H1 (cell line): ENCODE measurements at regions not wholly inside any gene's neighbourhood (a gene's known extent, or its start where the extent isn't known, plus 50 kb on each side); places are given as distances from the start of the nearest gene placed in this dataset.

Experiments used
- BCL11A ChIP-seq, 2 experiments: IDR thresholded peaks; one replicate each; pipeline ENCODE4 v1.6.1; 2011; ENCODE audit warnings: low read depth in 2 of 2, low read length in 2 of 2, mild to moderate bottlenecking in 2 of 2
- CBX5 ChIP-seq: fragments of 300-800, 300-1000 bp; sonication (generic); IDR thresholded peaks from 2 replicates; pipeline ENCODE4 v1.7.1; 2016; ENCODE audit warnings: antibody characterized with exemption, low read length, low read depth
- EP300 ChIP-seq, 2 experiments: IDR thresholded peaks; 1 replicate in 1 of 2; 2 replicates in 1 of 2; pipeline ENCODE4 v1.6.1; 2011 to 2012; ENCODE audit warnings: low read depth in 2 of 2, low read length in 2 of 2, mild to moderate bottlenecking in 2 of 2, borderline replicate concordance in 1 of 2, inconsistent platforms in 1 of 2, moderate library complexity in 1 of 2
- EZH2 ChIP-seq: fragments of 200-600 bp; sonication (generic); IDR thresholded peaks from 2 replicates; pipeline ENCODE4 v1.7.1; 2012; ENCODE audit warnings: low read depth, mild to moderate bottlenecking, moderate library complexity, low read length, inconsistent platforms; ENCODE audit not compliant: severe bottlenecking
- GTF2F1 ChIP-seq: IDR thresholded peaks from 2 replicates; pipeline ENCODE4 v1.6.1; 2012; ENCODE audit warnings: low read depth, low read length, improper control_type of control experiment, borderline replicate concordance
- JUND ChIP-seq: IDR thresholded peaks from 2 replicates; pipeline ENCODE4 v1.6.1; 2011; ENCODE audit warnings: mild to moderate bottlenecking, improper control_type of control experiment, low read length
- POLR2A ChIP-seq, 2 experiments: IDR thresholded peaks; 1 replicate in 1 of 2; 2 replicates in 1 of 2; pipeline ENCODE4 v1.6.1; 2011; ENCODE audit warnings: low read depth in 2 of 2, low read length in 2 of 2, mild to moderate bottlenecking in 2 of 2; ENCODE audit errors: control extremely low read depth in 1 of 2
- RFX5 ChIP-seq: IDR thresholded peaks from 2 replicates; pipeline ENCODE4 v1.6.1; 2011; ENCODE audit warnings: low read depth, low read length, improper control_type of control experiment, borderline replicate concordance
- RXRA ChIP-seq: IDR thresholded peaks from 2 replicates; pipeline ENCODE4 v1.6.1; 2011; ENCODE audit warnings: low read depth, mild to moderate bottlenecking, low read length, moderate library complexity; ENCODE audit not compliant: insufficient read depth
- SRF ChIP-seq: IDR thresholded peaks from 2 replicates; pipeline ENCODE4 v1.6.1; 2011; ENCODE audit warnings: mild to moderate bottlenecking, low read depth, low read length, moderate library complexity
- TAF1 ChIP-seq: IDR thresholded peaks from 2 replicates; pipeline ENCODE4 v1.6.1; 2011; ENCODE audit warnings: mild to moderate bottlenecking, low read depth, low read length
- TF ChIP-seq, protein P1 (sequence below), 3 experiments: IDR thresholded peaks; 1 replicate in 2 of 3; 2 replicates in 1 of 3; pipeline versions ENCODE4 v1.5.1 to v1.6.1; 2011; ENCODE audit warnings: low read length in 3 of 3, mild to moderate bottlenecking in 3 of 3, inconsistent platforms in 2 of 3, low read depth in 1 of 3, moderate library complexity in 1 of 3; ENCODE audit not compliant: insufficient read depth in 1 of 3; ENCODE audit errors: control extremely low read depth in 1 of 3
- TF ChIP-seq, protein P2 (sequence below): IDR thresholded peaks from 2 replicates; pipeline ENCODE4 v1.6.1; 2012; ENCODE audit warnings: inconsistent platforms
- TF ChIP-seq, protein P3 (sequence below): fragments of 300-600 bp; sonication (generic); IDR thresholded peaks from 2 replicates; pipeline ENCODE4 v1.7.1; 2012; ENCODE audit warnings: low read length, moderate library complexity, mild to moderate bottlenecking, inconsistent platforms; ENCODE audit not compliant: insufficient replicate concordance

DNA sequence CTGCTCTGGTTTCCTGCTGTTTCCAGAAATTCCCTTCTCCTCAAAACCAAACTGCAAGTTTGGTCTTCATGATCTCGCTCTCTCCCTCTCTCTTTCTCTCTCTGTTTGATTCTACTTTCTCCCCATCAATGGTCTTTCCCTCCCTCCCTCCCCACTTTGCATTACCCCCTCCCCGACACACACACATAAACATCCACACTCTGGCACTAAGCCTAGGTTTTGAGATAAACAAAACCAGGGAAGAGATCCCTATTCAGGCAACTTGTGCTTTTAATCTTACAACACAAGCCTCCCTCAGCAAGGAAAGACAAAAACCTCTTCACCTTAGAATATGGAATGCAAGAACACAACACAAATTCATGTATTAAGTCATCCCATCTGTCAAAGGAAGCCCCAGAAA lies 73.5 kb upstream of the PTPRT start:
- TF ChIP-seq, protein P1, sequence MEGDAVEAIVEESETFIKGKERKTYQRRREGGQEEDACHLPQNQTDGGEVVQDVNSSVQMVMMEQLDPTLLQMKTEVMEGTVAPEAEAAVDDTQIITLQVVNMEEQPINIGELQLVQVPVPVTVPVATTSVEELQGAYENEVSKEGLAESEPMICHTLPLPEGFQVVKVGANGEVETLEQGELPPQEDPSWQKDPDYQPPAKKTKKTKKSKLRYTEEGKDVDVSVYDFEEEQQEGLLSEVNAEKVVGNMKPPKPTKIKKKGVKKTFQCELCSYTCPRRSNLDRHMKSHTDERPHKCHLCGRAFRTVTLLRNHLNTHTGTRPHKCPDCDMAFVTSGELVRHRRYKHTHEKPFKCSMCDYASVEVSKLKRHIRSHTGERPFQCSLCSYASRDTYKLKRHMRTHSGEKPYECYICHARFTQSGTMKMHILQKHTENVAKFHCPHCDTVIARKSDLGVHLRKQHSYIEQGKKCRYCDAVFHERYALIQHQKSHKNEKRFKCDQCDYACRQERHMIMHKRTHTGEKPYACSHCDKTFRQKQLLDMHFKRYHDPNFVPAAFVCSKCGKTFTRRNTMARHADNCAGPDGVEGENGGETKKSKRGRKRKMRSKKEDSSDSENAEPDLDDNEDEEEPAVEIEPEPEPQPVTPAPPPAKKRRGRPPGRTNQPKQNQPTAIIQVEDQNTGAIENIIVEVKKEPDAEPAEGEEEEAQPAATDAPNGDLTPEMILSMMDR (IDR thresholded peaks at IDR 0.05; ENCODE audit: control extremely low read depth in 1 of 3, insufficient read depth in 1 of 3, low read depth in 1 of 3, low read length in 3 of 3) = no peak
- TF ChIP-seq JUND = no peak
- TF ChIP-seq RFX5 = no peak
- TF ChIP-seq SRF = no peak
- TF ChIP-seq, protein P2, sequence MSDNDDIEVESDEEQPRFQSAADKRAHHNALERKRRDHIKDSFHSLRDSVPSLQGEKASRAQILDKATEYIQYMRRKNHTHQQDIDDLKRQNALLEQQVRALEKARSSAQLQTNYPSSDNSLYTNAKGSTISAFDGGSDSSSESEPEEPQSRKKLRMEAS = no peak
- no peak for TF ChIP-seq TAF1
- no peak for TF ChIP-seq EP300 (IDR thresholded peaks at IDR 0.05; ENCODE audit: borderline replicate concordance in 1 of 2, low read depth in 2 of 2, low read length in 2 of 2)
- TF ChIP-seq, protein P3, sequence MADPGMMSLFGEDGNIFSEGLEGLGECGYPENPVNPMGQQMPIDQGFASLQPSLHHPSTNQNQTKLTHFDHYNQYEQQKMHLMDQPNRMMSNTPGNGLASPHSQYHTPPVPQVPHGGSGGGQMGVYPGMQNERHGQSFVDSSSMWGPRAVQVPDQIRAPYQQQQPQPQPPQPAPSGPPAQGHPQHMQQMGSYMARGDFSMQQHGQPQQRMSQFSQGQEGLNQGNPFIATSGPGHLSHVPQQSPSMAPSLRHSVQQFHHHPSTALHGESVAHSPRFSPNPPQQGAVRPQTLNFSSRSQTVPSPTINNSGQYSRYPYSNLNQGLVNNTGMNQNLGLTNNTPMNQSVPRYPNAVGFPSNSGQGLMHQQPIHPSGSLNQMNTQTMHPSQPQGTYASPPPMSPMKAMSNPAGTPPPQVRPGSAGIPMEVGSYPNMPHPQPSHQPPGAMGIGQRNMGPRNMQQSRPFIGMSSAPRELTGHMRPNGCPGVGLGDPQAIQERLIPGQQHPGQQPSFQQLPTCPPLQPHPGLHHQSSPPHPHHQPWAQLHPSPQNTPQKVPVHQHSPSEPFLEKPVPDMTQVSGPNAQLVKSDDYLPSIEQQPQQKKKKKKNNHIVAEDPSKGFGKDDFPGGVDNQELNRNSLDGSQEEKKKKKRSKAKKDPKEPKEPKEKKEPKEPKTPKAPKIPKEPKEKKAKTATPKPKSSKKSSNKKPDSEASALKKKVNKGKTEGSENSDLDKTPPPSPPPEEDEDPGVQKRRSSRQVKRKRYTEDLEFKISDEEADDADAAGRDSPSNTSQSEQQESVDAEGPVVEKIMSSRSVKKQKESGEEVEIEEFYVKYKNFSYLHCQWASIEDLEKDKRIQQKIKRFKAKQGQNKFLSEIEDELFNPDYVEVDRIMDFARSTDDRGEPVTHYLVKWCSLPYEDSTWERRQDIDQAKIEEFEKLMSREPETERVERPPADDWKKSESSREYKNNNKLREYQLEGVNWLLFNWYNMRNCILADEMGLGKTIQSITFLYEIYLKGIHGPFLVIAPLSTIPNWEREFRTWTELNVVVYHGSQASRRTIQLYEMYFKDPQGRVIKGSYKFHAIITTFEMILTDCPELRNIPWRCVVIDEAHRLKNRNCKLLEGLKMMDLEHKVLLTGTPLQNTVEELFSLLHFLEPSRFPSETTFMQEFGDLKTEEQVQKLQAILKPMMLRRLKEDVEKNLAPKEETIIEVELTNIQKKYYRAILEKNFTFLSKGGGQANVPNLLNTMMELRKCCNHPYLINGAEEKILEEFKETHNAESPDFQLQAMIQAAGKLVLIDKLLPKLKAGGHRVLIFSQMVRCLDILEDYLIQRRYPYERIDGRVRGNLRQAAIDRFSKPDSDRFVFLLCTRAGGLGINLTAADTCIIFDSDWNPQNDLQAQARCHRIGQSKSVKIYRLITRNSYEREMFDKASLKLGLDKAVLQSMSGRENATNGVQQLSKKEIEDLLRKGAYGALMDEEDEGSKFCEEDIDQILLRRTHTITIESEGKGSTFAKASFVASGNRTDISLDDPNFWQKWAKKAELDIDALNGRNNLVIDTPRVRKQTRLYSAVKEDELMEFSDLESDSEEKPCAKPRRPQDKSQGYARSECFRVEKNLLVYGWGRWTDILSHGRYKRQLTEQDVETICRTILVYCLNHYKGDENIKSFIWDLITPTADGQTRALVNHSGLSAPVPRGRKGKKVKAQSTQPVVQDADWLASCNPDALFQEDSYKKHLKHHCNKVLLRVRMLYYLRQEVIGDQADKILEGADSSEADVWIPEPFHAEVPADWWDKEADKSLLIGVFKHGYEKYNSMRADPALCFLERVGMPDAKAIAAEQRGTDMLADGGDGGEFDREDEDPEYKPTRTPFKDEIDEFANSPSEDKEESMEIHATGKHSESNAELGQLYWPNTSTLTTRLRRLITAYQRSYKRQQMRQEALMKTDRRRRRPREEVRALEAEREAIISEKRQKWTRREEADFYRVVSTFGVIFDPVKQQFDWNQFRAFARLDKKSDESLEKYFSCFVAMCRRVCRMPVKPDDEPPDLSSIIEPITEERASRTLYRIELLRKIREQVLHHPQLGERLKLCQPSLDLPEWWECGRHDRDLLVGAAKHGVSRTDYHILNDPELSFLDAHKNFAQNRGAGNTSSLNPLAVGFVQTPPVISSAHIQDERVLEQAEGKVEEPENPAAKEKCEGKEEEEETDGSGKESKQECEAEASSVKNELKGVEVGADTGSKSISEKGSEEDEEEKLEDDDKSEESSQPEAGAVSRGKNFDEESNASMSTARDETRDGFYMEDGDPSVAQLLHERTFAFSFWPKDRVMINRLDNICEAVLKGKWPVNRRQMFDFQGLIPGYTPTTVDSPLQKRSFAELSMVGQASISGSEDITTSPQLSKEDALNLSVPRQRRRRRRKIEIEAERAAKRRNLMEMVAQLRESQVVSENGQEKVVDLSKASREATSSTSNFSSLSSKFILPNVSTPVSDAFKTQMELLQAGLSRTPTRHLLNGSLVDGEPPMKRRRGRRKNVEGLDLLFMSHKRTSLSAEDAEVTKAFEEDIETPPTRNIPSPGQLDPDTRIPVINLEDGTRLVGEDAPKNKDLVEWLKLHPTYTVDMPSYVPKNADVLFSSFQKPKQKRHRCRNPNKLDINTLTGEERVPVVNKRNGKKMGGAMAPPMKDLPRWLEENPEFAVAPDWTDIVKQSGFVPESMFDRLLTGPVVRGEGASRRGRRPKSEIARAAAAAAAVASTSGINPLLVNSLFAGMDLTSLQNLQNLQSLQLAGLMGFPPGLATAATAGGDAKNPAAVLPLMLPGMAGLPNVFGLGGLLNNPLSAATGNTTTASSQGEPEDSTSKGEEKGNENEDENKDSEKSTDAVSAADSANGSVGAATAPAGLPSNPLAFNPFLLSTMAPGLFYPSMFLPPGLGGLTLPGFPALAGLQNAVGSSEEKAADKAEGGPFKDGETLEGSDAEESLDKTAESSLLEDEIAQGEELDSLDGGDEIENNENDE = no peak
- no peak for TF ChIP-seq CBX5
- TF ChIP-seq EZH2 = no peak
- no peak for TF ChIP-seq POLR2A (IDR thresholded peaks at IDR 0.05; ENCODE audit: control extremely low read depth in 1 of 2, low read depth in 2 of 2, low read length in 2 of 2)
- TF ChIP-seq RXRA = no peak
- TF ChIP-seq BCL11A (IDR thresholded peaks at IDR 0.05; ENCODE audit: low read depth in 2 of 2, low read length in 2 of 2) = no peak
- no peak for TF ChIP-seq GTF2F1
